Mesenchymal stem cell (in vitro differentiated cells and primary cell): ENCODE measurements at regions not wholly inside any gene's neighbourhood (a gene's known extent, or its start where the extent isn't known, plus 50 kb on each side); places are given as distances from the start of the nearest gene placed in this dataset.

Experiments
- DNase-seq: peaks from one replicate; pipeline ENCODE4 v3.0.0-alpha.2; 2013
- H2AFZ ChIP-seq: one replicate; pipeline ENCODE4 v1.6.1; 2013; ENCODE audit warnings: low read depth, mild to moderate bottlenecking, control low read depth, inconsistent platforms, low read length, moderate library complexity
- H2AK5ac ChIP-seq: 2 replicates; pipeline ENCODE4 v1.6.1; 2013; ENCODE audit warnings: low read length, moderate library complexity, mild to moderate bottlenecking, inconsistent platforms; ENCODE audit not compliant: severe bottlenecking
- H2BK120ac ChIP-seq: one replicate; pipeline ENCODE4 v1.6.1; 2013; ENCODE audit warnings: low read depth, mild to moderate bottlenecking, inconsistent platforms, low read length, moderate library complexity
- H2BK12ac ChIP-seq, 2 experiments: one replicate each; pipeline ENCODE4 v1.6.1; 2013; ENCODE audit warnings: inconsistent platforms in 2 of 2, low read length in 2 of 2, mild to moderate bottlenecking in 2 of 2, moderate library complexity in 2 of 2, control low read depth in 1 of 2
- H2BK15ac ChIP-seq: one replicate; pipeline ENCODE4 v1.6.1; 2013; ENCODE audit warnings: mild to moderate bottlenecking, low read depth, inconsistent platforms; ENCODE audit not compliant: poor library complexity, severe bottlenecking
- H2BK5ac ChIP-seq: 2 replicates; pipeline ENCODE4 v1.6.1; 2013; ENCODE audit warnings: low read depth, mild to moderate bottlenecking, low read length, control low read depth, inconsistent platforms; ENCODE audit not compliant: poor library complexity, severe bottlenecking
- H3K14ac ChIP-seq, 2 experiments: one replicate each; pipeline ENCODE4 v1.6.1; 2013; ENCODE audit warnings: inconsistent platforms in 2 of 2, low read length in 2 of 2, control low read depth in 1 of 2, mild to moderate bottlenecking in 1 of 2, moderate library complexity in 1 of 2
- H3K18ac ChIP-seq, 2 experiments: one replicate each; pipeline ENCODE4 v1.6.1; 2013; ENCODE audit warnings: inconsistent platforms in 2 of 2, low read length in 2 of 2, control low read depth in 1 of 2, low read depth in 1 of 2, mild to moderate bottlenecking in 1 of 2
- H3K23ac ChIP-seq, 2 experiments: one replicate each; pipeline ENCODE4 v1.6.1; 2013; ENCODE audit warnings: inconsistent platforms in 2 of 2, low read length in 2 of 2, mild to moderate bottlenecking in 2 of 2, moderate library complexity in 2 of 2, control low read depth in 1 of 2
- H3K27ac ChIP-seq: 2 replicates; pipeline ENCODE4 v1.5.1; 2013; ENCODE audit warnings: mild to moderate bottlenecking, moderate library complexity, low read length, control low read depth, inconsistent platforms; ENCODE audit not compliant: poor library complexity, severe bottlenecking
- H3K27me3 ChIP-seq, 2 experiments: 2 replicates each; pipeline versions ENCODE4 v1.6.1 to v1.7.0; 2013; ENCODE audit warnings: low read length in 2 of 2, mild to moderate bottlenecking in 2 of 2, moderate library complexity in 2 of 2, control low read depth in 1 of 2, inconsistent platforms in 1 of 2; ENCODE audit not compliant: control insufficient read depth in 1 of 2, insufficient read depth in 1 of 2
- H3K36me3 ChIP-seq, 2 experiments: 2 replicates each; pipeline versions ENCODE4 v1.6.1 to v1.7.0; 2013; ENCODE audit warnings: low read length in 2 of 2, control low read depth in 1 of 2, inconsistent platforms in 1 of 2, low read depth in 1 of 2, mild to moderate bottlenecking in 1 of 2; ENCODE audit not compliant: insufficient read depth in 2 of 2, control insufficient read depth in 1 of 2
- H3K4ac ChIP-seq, 2 experiments: one replicate each; pipeline ENCODE4 v1.6.1; 2013; ENCODE audit warnings: inconsistent platforms in 2 of 2, low read length in 2 of 2, mild to moderate bottlenecking in 2 of 2, moderate library complexity in 2 of 2, control low read depth in 1 of 2, low read depth in 1 of 2
- H3K4me1 ChIP-seq: 2 replicates; pipeline ENCODE4 v1.6.1; 2013; ENCODE audit warnings: low read depth, low read length, control low read depth; ENCODE audit not compliant: control insufficient read depth, insufficient read depth
- H3K4me2 ChIP-seq: 2 replicates; pipeline ENCODE4 v1.6.1; 2013; ENCODE audit warnings: low read length, mild to moderate bottlenecking, inconsistent platforms; ENCODE audit not compliant: poor library complexity, severe bottlenecking
- H3K4me3 ChIP-seq, 2 experiments: 2 replicates each; pipeline versions ENCODE4 v1.5.1 to v1.7.0; 2013; ENCODE audit warnings: low read length in 2 of 2, mild to moderate bottlenecking in 2 of 2, control low read depth in 1 of 2, low read depth in 1 of 2; ENCODE audit not compliant: insufficient read depth in 1 of 2
- H3K79me1 ChIP-seq: replicated peaks from 2 replicates; pipeline ENCODE4 v1.6.1; 2013; ENCODE audit warnings: mild to moderate bottlenecking, control low read depth, low read length, inconsistent platforms; ENCODE audit not compliant: poor library complexity, severe bottlenecking
- H3K9ac ChIP-seq: 2 replicates; pipeline ENCODE4 v1.7.0; 2013; ENCODE audit warnings: mild to moderate bottlenecking, low read length, moderate library complexity
- H3K9me3 ChIP-seq: 2 replicates; pipeline ENCODE4 v1.7.0; 2013; ENCODE audit warnings: mild to moderate bottlenecking, low read length; ENCODE audit not compliant: control insufficient read depth
- H4K8ac ChIP-seq: one replicate; pipeline ENCODE4 v1.6.1; 2013; ENCODE audit warnings: inconsistent platforms, mild to moderate bottlenecking, low read length, moderate library complexity
- H4K91ac ChIP-seq: one replicate; pipeline ENCODE4 v1.6.1; 2013; ENCODE audit warnings: mild to moderate bottlenecking, low read length, inconsistent platforms
- WGBS: methylation state at CpG from one replicate; pipeline ENCODE4 v1.1.7; 2013; ENCODE audit warnings: mixed read lengths; 5-methylcytosine and 5-hydroxymethylcytosine counted together

DNA sequence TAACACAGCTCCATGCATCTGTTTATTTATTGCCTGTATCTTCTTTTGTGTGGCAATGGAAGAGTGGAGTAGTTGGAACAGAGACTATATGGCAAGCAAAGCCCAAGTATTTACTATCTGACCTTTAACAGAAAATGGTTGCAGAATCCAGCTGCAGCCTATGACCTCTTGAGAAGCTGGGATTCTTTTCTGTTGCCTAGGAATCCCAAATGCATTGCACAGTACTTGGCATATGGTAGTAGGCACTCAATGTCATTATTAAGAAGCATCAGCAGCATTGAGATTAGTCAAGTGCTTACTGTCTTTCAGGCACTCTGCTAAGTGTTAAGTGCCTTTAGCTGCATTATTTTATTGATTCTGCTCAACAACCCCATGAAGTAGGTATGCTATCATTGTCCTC lies 331.6 kb downstream of the CCDC85A start:
- no peaks in the 10 kb centered on the region for H3K79me1 ChIP-seq
- no peak overlapping the region for H2BK12ac ChIP-seq
- no peak overlapping the region for H4K8ac ChIP-seq
- DNase-seq = no peak
- H4K91ac ChIP-seq = no peak overlapping the region
- no peaks in the 10 kb centered on the region for H3K4me1 ChIP-seq
- H3K18ac ChIP-seq = no peak overlapping the region
- H3K14ac ChIP-seq = no peak overlapping the region
- H3K27me3 ChIP-seq = no peaks in the 10 kb centered on the region
- H3K36me3 ChIP-seq = no peaks in the 10 kb centered on the region
- no peak overlapping the region for H3K9ac ChIP-seq
- H2BK120ac ChIP-seq = no peak overlapping the region
- no peak overlapping the region for H2AFZ ChIP-seq
- no peak overlapping the region for H3K4me2 ChIP-seq
- H2BK15ac ChIP-seq = no peak overlapping the region
- H2BK5ac ChIP-seq = no peak overlapping the region
- H3K4me3 ChIP-seq = no peak overlapping the region
- no peaks in the 10 kb centered on the region for H3K9me3 ChIP-seq
- no peak overlapping the region for H3K23ac ChIP-seq
- no peak overlapping the region for H3K27ac ChIP-seq
- no peak overlapping the region for H3K4ac ChIP-seq
- H2AK5ac ChIP-seq = no peak overlapping the region

DNA sequence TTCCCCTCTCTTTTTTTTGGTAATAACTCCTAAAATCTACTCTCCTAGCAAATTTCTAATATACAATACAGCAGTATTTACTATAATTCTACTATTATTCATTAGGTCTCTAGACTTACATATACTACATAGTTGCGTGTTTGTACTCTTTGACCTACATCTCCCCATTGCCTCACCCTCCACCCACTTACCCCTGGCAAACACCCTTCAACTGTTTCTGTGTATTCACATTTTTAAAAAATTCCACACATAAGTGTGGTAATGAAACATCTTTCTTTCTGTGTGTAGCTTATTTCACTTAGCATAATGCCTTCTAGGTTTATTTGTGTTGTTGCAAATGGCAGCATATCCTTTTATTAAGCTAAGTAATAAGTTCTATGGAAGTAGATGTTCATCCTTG lies 336.0 kb downstream of the CCDC85A start:
- no peak overlapping the region for H3K27ac ChIP-seq
- no peak overlapping the region for H3K23ac ChIP-seq

DNA sequence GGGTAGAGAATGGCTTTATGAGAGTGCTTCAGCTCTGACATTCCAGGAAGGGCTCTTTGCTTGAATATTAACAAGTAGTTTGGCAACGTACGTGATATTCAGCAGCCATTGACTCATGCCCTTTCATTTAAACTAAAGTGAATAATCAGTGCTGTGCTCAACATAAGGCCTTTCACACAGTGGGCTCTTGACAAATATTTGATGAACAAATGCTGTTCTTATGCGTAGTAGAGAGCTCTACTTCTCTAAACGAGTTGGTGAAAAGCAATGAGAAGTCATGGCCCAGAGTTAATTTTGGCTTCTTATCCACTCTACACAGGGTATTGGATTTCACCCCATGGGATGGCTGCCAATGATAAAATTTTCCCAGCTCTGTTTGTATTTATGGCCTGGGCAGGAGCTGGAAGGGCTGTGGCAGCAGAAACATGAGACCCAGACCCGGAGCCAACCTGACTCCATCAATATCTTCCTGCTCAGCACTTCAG lies 338.9 kb downstream of the CCDC85A start:
- Histone ChIP-seq H4K8ac (no peak overlapping the region), H3K4me1 (no peaks in the 10 kb centered on the region), H3K9me3 (no peaks in the 10 kb centered on the region), H3K4ac (no peak overlapping the region), H3K9ac (no peak overlapping the region), H3K23ac (no peak overlapping the region), H2BK120ac (no peak overlapping the region), H3K79me1 (no peaks in the 10 kb centered on the region), H2BK5ac (no peak overlapping the region), H2AK5ac (no peak overlapping the region), H2BK15ac (no peak overlapping the region), H4K91ac (no peak overlapping the region), H3K27me3 (no peaks in the 10 kb centered on the region), H3K36me3 (no peaks in the 10 kb centered on the region), H3K27ac (no peak overlapping the region), H3K4me2 (no peak overlapping the region), H3K4me3 (no peak overlapping the region), H3K18ac (no peak overlapping the region), H2AFZ (no peak overlapping the region), H2BK12ac (no peak overlapping the region), H3K14ac (no peak overlapping the region)
- DNase-seq = no peak
- 81% methylated on average over 2 of the region's 5 CpGs for WGBS

More for the DNA sequence above, 336.0 kb downstream of the CCDC85A start:
- Histone ChIP-seq H2BK15ac (no peak overlapping the region), H3K4me1 (no peaks in the 10 kb centered on the region), H2BK12ac (no peak overlapping the region), H2AFZ (no peak overlapping the region), H2AK5ac (no peak overlapping the region), H3K9ac (no peak overlapping the region), H4K8ac (no peak overlapping the region), H3K4me3 (no peak overlapping the region), H3K18ac (no peak overlapping the region), H3K36me3 (no peaks in the 10 kb centered on the region), H3K9me3 (no peaks in the 10 kb centered on the region), H3K14ac (no peak overlapping the region), H4K91ac (no peak overlapping the region), H2BK5ac (no peak overlapping the region), H2BK120ac (no peak overlapping the region), H3K27me3 (no peaks in the 10 kb centered on the region), H3K4ac (no peak overlapping the region), H3K79me1 (no peaks in the 10 kb centered on the region), H3K4me2 (no peak overlapping the region)
- no peak for DNase-seq
- 50% methylated on average over 1 of the region's 1 CpG for WGBS

DNA sequence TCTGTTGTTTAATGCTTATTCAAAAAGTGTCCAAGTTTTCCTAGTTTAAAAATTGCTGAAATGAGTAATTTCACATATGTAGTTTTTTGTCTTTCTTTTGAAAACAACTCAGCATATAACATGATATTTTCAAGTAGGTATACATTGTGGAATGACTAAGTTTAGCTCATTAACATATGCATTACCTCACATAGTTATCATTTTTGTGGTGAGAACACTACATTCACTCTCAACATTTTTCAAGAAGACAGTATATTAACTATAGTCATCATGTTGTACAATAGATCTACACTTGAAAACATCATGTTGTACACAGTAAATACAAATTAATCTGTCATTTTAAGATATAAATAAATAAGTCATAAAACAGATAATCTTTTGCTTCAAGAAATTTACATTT lies 340.0 kb downstream of the CCDC85A start:
- Histone ChIP-seq H3K9me3 (no peaks in the 10 kb centered on the region), H2BK120ac (no peak overlapping the region), H2BK5ac (no peak overlapping the region)

More for the DNA sequence above, 340.0 kb downstream of the CCDC85A start:
- Histone ChIP-seq H4K8ac (no peak overlapping the region), H3K9ac (no peak overlapping the region), H2AK5ac (no peak overlapping the region), H4K91ac (no peak overlapping the region), H3K14ac (no peak overlapping the region), H3K18ac (no peak overlapping the region), H3K79me1 (no peaks in the 10 kb centered on the region), H3K36me3 (no peaks in the 10 kb centered on the region), H2BK12ac (no peak overlapping the region), H2AFZ (no peak overlapping the region), H3K4me2 (no peak overlapping the region), H3K27ac (no peak overlapping the region), H3K4me3 (no peak overlapping the region), H3K27me3 (no peaks in the 10 kb centered on the region), H2BK15ac (no peak overlapping the region), H3K23ac (no peak overlapping the region), H3K4me1 (no peaks in the 10 kb centered on the region), H3K4ac (no peak overlapping the region)
- no peak for DNase-seq
